ENCODE measurements at regions not wholly inside any gene's neighbourhood (a gene's known extent, or its start where the extent isn't known, plus 50 kb on each side); places are given as distances from the start of the nearest gene placed in this dataset.
"Not testable (repeated sequence)": the region's sequence is repeated elsewhere in the genome, so short reads cannot be mapped to it uniquely, and the experiment has no call there.

DNA sequence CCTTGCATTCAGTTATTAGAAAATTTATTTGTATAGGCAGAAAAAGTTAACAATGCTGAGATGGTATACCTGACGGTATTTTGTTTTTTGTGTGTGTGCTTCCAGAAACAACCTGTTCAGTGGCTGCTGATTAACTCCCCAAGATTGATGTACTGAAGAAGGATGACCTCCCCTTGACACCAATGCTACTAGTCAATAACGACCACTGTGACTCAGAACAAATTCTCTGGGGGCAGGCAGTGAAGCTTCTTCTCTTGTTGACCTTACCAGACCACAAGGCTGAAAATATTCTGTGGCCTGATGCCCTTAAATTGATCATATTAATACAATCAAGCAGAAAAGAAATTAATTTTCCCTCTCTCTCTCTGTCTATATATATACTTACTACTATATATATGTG, 1182.9 kb upstream of the CRIM1 start:
- H3K4me1 ChIP-seq (ENCODE audit: control insufficient read depth, insufficient read depth, low read length, poor library complexity, severe bottlenecking): no peaks in the 10 kb centered on the region
- no peak overlapping the region for H3K4me3 ChIP-seq (ENCODE audit: insufficient read depth, low read depth, low read length, poor library complexity, severe bottlenecking)
- no peak overlapping the region for H3K27ac ChIP-seq (ENCODE audit: insufficient read depth, low read length, poor library complexity, severe bottlenecking)
- H3K27me3 ChIP-seq (replicated peaks; ENCODE audit: control insufficient read depth, insufficient read depth, low read length, poor library complexity, severe bottlenecking): no peaks in the 10 kb centered on the region
- H3K36me3 ChIP-seq (ENCODE audit: control insufficient read depth, insufficient read depth, low read length): no peaks in the 10 kb centered on the region
- no peaks in the 10 kb centered on the region for H3K9me3 ChIP-seq (ENCODE audit: control insufficient read depth, low read length)
- no peak for DNase-seq

DNA sequence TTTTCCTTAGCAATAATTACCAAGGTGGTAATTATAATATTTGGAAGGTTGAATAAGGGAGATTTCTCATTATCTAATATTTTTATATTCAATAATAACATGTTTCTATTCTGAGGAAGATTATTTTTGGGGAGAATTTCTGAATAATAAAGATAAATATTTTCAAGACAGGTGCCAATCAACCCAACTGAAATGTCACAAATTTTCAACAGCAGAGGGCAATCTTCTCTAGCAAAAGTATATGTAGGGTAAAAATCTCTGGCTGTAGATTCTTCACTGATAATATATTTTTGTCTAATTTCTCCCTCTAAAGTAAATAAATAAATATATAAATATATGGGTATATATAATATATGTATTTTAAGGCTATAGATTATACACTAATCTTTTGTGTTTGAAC, 1187.2 kb upstream of the CRIM1 start:
- H3K27ac ChIP-seq (ENCODE audit: insufficient read depth, low read length, poor library complexity, severe bottlenecking): no peak overlapping the region
- H3K27me3 ChIP-seq (replicated peaks; ENCODE audit: control insufficient read depth, insufficient read depth, low read length, poor library complexity, severe bottlenecking): no peaks in the 10 kb centered on the region
- H3K4me1 ChIP-seq (ENCODE audit: control insufficient read depth, insufficient read depth, low read length, poor library complexity, severe bottlenecking): no peaks in the 10 kb centered on the region
- H3K4me3 ChIP-seq (ENCODE audit: insufficient read depth, low read depth, low read length, poor library complexity, severe bottlenecking): no peak overlapping the region
- H3K36me3 ChIP-seq (ENCODE audit: control insufficient read depth, insufficient read depth, low read length): no peaks in the 10 kb centered on the region
- H3K9me3 ChIP-seq (ENCODE audit: control insufficient read depth, low read length): no peaks in the 10 kb centered on the region
- no peak for DNase-seq

DNA sequence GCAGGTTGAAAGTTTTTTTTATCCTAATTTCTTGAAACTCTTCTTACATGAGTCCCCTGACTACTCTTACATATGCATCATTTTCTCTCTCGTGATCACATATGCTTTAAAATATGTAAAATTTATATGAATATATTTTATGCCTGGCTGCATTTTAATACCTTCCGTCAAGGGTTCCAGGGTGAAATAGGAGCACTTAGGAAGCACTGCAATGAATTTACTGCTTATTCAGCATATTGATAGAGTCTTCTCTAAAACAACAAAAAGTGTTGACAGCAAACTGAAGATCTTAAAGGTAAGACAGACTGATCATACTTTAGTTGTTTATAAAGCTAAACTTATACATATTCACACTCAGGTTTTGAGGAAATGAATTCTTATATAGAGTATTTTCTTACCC, 1191.6 kb upstream of the CRIM1 start:
- Histone ChIP-seq H3K9me3 (ENCODE audit: control insufficient read depth, low read length) (no peaks in the 10 kb centered on the region), H3K36me3 (ENCODE audit: control insufficient read depth, insufficient read depth, low read length) (no peaks in the 10 kb centered on the region), H3K27me3 (replicated peaks; ENCODE audit: control insufficient read depth, insufficient read depth, low read length, poor library complexity, severe bottlenecking) (no peaks in the 10 kb centered on the region), H3K27ac (ENCODE audit: insufficient read depth, low read length, poor library complexity, severe bottlenecking) (no peak overlapping the region), H3K4me3 (ENCODE audit: insufficient read depth, low read depth, low read length, poor library complexity, severe bottlenecking) (no peak overlapping the region), H3K4me1 (ENCODE audit: control insufficient read depth, insufficient read depth, low read length, poor library complexity, severe bottlenecking) (no peaks in the 10 kb centered on the region)
- no peak for DNase-seq

- H3K36me3 ChIP-seq (ENCODE audit: control insufficient read depth, insufficient read depth, low read length): no peaks in the 10 kb centered on the region
- no peaks in the 10 kb centered on the region for H3K4me1 ChIP-seq (ENCODE audit: control insufficient read depth, insufficient read depth, low read length, poor library complexity, severe bottlenecking)
- H3K9me3 ChIP-seq (ENCODE audit: control insufficient read depth, low read length): no peaks in the 10 kb centered on the region
- H3K27me3 ChIP-seq (replicated peaks; ENCODE audit: control insufficient read depth, insufficient read depth, low read length, poor library complexity, severe bottlenecking): no peaks in the 10 kb centered on the region
- no peak overlapping the region for H3K27ac ChIP-seq (ENCODE audit: insufficient read depth, low read length, poor library complexity, severe bottlenecking)
- no peak for DNase-seq
- no peak overlapping the region for H3K4me3 ChIP-seq (ENCODE audit: insufficient read depth, low read depth, low read length, poor library complexity, severe bottlenecking)
Observed at GRCh38 chr2:35160871-35161270, 1194.7 kb upstream of the CRIM1 start.

DNA sequence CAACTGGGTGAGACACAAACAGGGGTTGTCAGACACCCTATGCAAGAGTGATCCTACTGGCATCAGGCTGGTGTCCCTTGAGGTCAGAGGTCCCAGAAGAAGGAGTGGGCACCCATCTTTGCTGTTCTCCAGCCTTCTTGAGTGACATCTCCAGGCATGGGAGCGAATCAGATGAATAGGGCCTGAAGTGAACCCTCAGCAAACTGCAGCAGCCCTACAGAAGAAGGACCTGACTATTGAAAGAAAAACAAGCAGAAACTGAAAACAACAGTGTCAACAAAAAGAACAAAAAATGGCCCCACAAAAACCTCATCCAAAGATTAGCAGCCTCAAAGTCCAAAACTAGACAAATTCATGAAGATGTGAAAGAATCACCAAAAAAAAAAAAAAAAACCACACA, 1229.7 kb upstream of the CRIM1 start:
- no peaks in the 10 kb centered on the region for H3K36me3 ChIP-seq (ENCODE audit: control insufficient read depth, insufficient read depth, low read length)
- H3K27me3 ChIP-seq (replicated peaks; ENCODE audit: control insufficient read depth, insufficient read depth, low read length, poor library complexity, severe bottlenecking): no peaks in the 10 kb centered on the region
- no peak overlapping the region for H3K4me3 ChIP-seq (ENCODE audit: insufficient read depth, low read depth, low read length, poor library complexity, severe bottlenecking)
- no peaks in the 10 kb centered on the region for H3K9me3 ChIP-seq (ENCODE audit: control insufficient read depth, low read length)
- H3K27ac ChIP-seq (ENCODE audit: insufficient read depth, low read length, poor library complexity, severe bottlenecking): no peak overlapping the region
- DNase-seq: no peak
- H3K4me1 ChIP-seq (ENCODE audit: control insufficient read depth, insufficient read depth, low read length, poor library complexity, severe bottlenecking): no peaks in the 10 kb centered on the region

- Histone ChIP-seq H3K9me3 (ENCODE audit: control insufficient read depth, low read length) (no peaks in the 10 kb centered on the region), H3K27me3 (replicated peaks; ENCODE audit: control insufficient read depth, insufficient read depth, low read length, poor library complexity, severe bottlenecking) (no peaks in the 10 kb centered on the region), H3K4me1 (ENCODE audit: control insufficient read depth, insufficient read depth, low read length, poor library complexity, severe bottlenecking) (no peaks in the 10 kb centered on the region), H3K27ac (ENCODE audit: insufficient read depth, low read length, poor library complexity, severe bottlenecking) (no peak overlapping the region), H3K36me3 (ENCODE audit: control insufficient read depth, insufficient read depth, low read length) (no peaks in the 10 kb centered on the region), H3K4me3 (ENCODE audit: insufficient read depth, low read depth, low read length, poor library complexity, severe bottlenecking) (no peak overlapping the region)
- no peak for DNase-seq
Observed at GRCh38 chr2:35125278-35125677, 1230.3 kb upstream of the CRIM1 start.

GRCh38 chr2:35116151-35116550, 1239.4 kb upstream of the CRIM1 start:
- Histone ChIP-seq H3K4me1 (ENCODE audit: control insufficient read depth, insufficient read depth, low read length, poor library complexity, severe bottlenecking) (no peaks in the 10 kb centered on the region), H3K36me3 (ENCODE audit: control insufficient read depth, insufficient read depth, low read length) (no peaks in the 10 kb centered on the region), H3K27me3 (replicated peaks; ENCODE audit: control insufficient read depth, insufficient read depth, low read length, poor library complexity, severe bottlenecking) (no peaks in the 10 kb centered on the region), H3K4me3 (ENCODE audit: insufficient read depth, low read depth, low read length, poor library complexity, severe bottlenecking) (no peak overlapping the region), H3K27ac (ENCODE audit: insufficient read depth, low read length, poor library complexity, severe bottlenecking) (no peak overlapping the region), H3K9me3 (ENCODE audit: control insufficient read depth, low read length) (no peaks in the 10 kb centered on the region)
- DNase-seq: no peak

GRCh38 chr2:35114765-35115164, 1240.8 kb upstream of the CRIM1 start:
- no peaks in the 10 kb centered on the region for H3K4me1 ChIP-seq (ENCODE audit: control insufficient read depth, insufficient read depth, low read length, poor library complexity, severe bottlenecking)
- H3K36me3 ChIP-seq (ENCODE audit: control insufficient read depth, insufficient read depth, low read length): no peaks in the 10 kb centered on the region
- H3K27me3 ChIP-seq (replicated peaks; ENCODE audit: control insufficient read depth, insufficient read depth, low read length, poor library complexity, severe bottlenecking): no peaks in the 10 kb centered on the region
- H3K9me3 ChIP-seq (ENCODE audit: control insufficient read depth, low read length): no peaks in the 10 kb centered on the region
- DNase-seq: no peak
- no peak overlapping the region for H3K4me3 ChIP-seq (ENCODE audit: insufficient read depth, low read depth, low read length, poor library complexity, severe bottlenecking)
- H3K27ac ChIP-seq (ENCODE audit: insufficient read depth, low read length, poor library complexity, severe bottlenecking): no peak overlapping the region

DNA sequence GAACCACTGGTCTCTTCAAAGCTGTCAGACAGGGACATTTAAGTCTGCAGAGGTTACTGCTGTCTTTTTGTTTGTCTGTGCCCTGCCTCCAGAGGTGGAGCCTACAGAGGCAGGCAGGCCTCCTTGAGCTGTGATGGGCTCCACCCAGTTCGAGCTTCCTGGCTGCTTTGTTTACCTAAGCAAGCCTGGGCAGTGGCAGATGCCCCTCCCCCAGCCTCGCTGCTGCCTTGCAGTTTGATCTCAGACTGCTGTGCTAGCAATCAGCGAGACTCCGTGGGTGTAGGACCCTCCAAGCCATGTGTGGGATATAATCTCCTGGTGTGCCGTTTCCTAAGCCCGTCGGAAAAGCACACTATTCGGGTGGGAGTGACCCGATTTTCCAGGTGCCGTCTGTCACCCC, 1243.2 kb upstream of the CRIM1 start:
- not testable (repeated sequence) for DNase-seq; H3K9me3 ChIP-seq (ENCODE audit: control insufficient read depth, low read length); H3K27ac ChIP-seq (ENCODE audit: insufficient read depth, low read length, poor library complexity, severe bottlenecking); H3K4me3 ChIP-seq (ENCODE audit: insufficient read depth, low read depth, low read length, poor library complexity, severe bottlenecking); H3K27me3 ChIP-seq (replicated peaks; ENCODE audit: control insufficient read depth, insufficient read depth, low read length, poor library complexity, severe bottlenecking); H3K4me1 ChIP-seq (ENCODE audit: control insufficient read depth, insufficient read depth, low read length, poor library complexity, severe bottlenecking); H3K36me3 ChIP-seq (ENCODE audit: control insufficient read depth, insufficient read depth, low read length)

GRCh38 chr2:35104309-35104708, 1251.3 kb upstream of the CRIM1 start:
- no peaks in the 10 kb centered on the region for H3K4me1 ChIP-seq (ENCODE audit: control insufficient read depth, insufficient read depth, low read length, poor library complexity, severe bottlenecking)
- no peaks in the 10 kb centered on the region for H3K9me3 ChIP-seq (ENCODE audit: control insufficient read depth, low read length)
- DNase-seq: no peak
- H3K27ac ChIP-seq (ENCODE audit: insufficient read depth, low read length, poor library complexity, severe bottlenecking): no peak overlapping the region
- no peaks in the 10 kb centered on the region for H3K27me3 ChIP-seq (replicated peaks; ENCODE audit: control insufficient read depth, insufficient read depth, low read length, poor library complexity, severe bottlenecking)
- no peak overlapping the region for H3K4me3 ChIP-seq (ENCODE audit: insufficient read depth, low read depth, low read length, poor library complexity, severe bottlenecking)
- H3K36me3 ChIP-seq (ENCODE audit: control insufficient read depth, insufficient read depth, low read length): no peaks in the 10 kb centered on the region

- Histone ChIP-seq H3K4me1 (ENCODE audit: control insufficient read depth, insufficient read depth, low read length, poor library complexity, severe bottlenecking) (no peaks in the 10 kb centered on the region), H3K36me3 (ENCODE audit: control insufficient read depth, insufficient read depth, low read length) (no peaks in the 10 kb centered on the region), H3K9me3 (ENCODE audit: control insufficient read depth, low read length) (no peaks in the 10 kb centered on the region), H3K4me3 (ENCODE audit: insufficient read depth, low read depth, low read length, poor library complexity, severe bottlenecking) (no peak overlapping the region), H3K27ac (ENCODE audit: insufficient read depth, low read length, poor library complexity, severe bottlenecking) (no peak overlapping the region), H3K27me3 (replicated peaks; ENCODE audit: control insufficient read depth, insufficient read depth, low read length, poor library complexity, severe bottlenecking) (no peaks in the 10 kb centered on the region)
- no peak for DNase-seq
Observed at GRCh38 chr2:35099342-35099741, 1256.2 kb upstream of the CRIM1 start.
